Cardiac fibroblast (primary cell): ENCODE measurements at regions not wholly inside any gene's neighbourhood (a gene's known extent, or its start where the extent isn't known, plus 50 kb on each side); places are given as distances from the start of the nearest gene placed in this dataset.

Experiments used
- DNase-seq, 2 donors: peaks; one replicate each; pipeline versions ENCODE4 v3.0.0 to v3.0.0-alpha.2; 2010; ENCODE audit warnings: low read depth in 2 of 2
- H3K4me3 ChIP-seq, 2 donors: replicated peaks in 1 of 2; 1 replicate in 1 of 2; 2 replicates in 1 of 2; pipeline ENCODE4 v1.5.1; 2011; ENCODE audit warnings: low read depth in 2 of 2, low read length in 2 of 2, mild to moderate bottlenecking in 2 of 2, moderate library complexity in 1 of 2
- TF ChIP-seq, protein P1 (sequence below): IDR thresholded peaks from one replicate; pipeline ENCODE4 v1.5.1; 2011; ENCODE audit warnings: low read depth, mild to moderate bottlenecking, low read length, inconsistent platforms

DNA sequence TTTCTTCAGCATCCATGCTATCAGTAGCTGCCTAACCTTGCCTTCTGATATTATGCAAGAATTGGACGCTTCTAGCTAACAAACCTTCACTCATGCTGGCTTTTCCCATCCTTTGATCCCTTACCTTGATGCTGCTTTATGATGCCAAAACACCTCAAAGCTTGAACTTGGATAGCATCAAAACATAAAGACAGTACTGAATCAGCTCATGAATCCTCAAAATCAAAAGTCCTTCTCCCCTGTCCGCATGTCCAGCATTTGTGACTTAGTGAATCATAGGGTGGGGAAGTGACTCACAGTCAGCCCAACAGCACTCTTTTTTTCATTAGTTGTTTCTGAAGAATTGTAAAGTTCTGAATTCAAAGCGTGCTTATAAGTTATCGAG lies 89.5 kb upstream of the PIK3CG start:
- peak overlapping the region in 1 of 2 donors; percentile 19 for H3K4me3 ChIP-seq
- TF ChIP-seq, protein P1, sequence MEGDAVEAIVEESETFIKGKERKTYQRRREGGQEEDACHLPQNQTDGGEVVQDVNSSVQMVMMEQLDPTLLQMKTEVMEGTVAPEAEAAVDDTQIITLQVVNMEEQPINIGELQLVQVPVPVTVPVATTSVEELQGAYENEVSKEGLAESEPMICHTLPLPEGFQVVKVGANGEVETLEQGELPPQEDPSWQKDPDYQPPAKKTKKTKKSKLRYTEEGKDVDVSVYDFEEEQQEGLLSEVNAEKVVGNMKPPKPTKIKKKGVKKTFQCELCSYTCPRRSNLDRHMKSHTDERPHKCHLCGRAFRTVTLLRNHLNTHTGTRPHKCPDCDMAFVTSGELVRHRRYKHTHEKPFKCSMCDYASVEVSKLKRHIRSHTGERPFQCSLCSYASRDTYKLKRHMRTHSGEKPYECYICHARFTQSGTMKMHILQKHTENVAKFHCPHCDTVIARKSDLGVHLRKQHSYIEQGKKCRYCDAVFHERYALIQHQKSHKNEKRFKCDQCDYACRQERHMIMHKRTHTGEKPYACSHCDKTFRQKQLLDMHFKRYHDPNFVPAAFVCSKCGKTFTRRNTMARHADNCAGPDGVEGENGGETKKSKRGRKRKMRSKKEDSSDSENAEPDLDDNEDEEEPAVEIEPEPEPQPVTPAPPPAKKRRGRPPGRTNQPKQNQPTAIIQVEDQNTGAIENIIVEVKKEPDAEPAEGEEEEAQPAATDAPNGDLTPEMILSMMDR, result no peak
- peak; percentile 57 to 87 for DNase-seq

DNA sequence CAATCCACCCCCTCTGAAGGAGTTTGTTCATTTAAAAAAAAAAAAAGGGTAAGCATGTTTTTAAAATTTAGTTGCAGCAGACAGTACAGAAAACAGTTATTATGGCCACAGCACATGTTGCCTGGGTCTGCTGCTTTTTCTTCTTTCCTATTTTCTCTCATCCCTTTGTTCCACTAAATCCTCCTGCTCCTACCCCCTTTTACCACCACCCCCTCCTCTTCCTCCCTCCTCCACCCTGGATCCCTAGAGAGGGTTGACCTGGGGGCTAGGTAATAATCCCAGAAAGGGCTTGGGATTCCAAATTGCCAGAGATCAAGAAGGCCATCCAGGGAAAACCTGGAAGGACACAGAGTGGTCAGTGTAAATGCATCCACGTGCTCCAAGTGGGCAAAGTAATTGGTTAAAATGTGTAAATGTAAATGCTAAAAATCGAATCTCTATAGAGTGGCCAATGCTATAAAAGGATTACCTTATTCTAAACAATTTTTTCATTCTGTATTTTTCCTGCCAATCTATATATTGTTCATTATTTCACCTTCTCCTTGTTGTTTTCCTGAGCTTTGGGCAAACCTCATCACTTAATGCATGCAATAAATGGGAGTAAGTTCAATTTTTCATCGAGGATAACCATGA lies 89.0 kb upstream of the PIK3CG start:
- TF ChIP-seq, protein P1, result no peak
- H3K4me3 ChIP-seq, result no peak overlapping the region
- DNase-seq, result no peak

DNA sequence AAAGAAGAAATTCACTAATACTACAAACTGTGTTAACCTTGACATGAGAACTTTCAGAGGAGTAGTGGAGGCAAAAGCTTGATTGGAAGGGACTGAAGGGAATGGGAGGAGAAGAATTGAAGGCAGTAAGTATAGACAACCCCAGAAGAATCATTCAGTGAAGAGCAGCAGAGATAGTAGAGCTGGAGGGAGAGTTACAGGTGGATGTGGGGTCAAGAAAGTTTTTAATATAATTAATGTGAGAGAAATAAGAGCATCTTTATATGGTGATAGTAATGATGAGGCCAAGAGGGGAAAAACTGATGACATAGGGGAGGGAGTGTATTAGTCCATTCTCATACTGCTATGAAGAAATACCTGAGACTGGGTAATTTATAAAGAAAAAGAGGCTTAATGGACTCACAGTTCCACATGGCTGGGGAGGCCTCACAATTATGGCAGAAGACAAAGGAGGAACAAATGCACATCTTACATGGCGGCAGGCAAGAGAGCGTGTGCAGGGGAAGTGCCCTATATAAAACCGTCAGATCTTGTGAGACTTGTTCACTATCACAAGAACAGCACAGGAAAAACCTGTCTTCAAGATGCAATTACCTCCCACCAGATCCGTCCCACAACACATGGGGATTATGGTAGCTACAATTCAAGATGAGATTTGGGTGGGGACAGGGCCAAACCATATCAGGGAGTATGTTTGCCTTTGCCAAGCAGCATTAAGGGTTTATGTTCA lies 88.3 kb upstream of the PIK3CG start:
- no peak for DNase-seq
- TF ChIP-seq, protein P1, result no peak

DNA sequence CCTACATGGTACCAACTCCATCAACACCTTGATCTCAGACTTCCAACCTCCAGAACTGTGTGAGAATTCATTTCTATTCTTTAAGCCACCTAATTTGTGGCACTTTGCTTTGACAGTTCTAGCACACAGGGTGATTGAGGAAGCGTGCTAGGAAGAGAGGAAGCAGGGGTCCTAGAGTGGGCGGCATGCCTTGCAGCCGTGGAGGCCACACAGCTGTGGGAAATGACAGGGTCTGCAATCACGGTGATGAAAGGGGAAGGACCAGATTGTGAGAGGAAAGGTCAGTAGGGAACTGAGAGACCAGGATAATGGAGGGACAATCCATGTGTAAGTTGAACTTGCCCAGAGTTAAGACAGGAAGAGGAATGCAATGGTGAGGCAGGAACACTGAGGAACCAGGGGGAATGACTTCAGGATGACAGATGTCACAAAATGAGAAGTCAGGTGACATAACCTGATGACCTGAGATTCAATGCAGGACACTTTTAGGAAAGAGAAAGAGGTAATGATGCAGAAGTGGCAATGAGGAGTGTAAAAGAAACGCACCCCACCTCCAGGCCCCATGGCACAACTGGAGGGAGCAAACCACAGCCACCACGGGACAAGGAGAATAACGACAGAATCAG lies 87.3 kb upstream of the PIK3CG start:
- DNase-seq, result no peak
- TF ChIP-seq, protein P1, result no peak
- no peak overlapping the region for H3K4me3 ChIP-seq

More for the DNA sequence above, 88.3 kb upstream of the PIK3CG start:
- H3K4me3 ChIP-seq, result no peak overlapping the region

DNA sequence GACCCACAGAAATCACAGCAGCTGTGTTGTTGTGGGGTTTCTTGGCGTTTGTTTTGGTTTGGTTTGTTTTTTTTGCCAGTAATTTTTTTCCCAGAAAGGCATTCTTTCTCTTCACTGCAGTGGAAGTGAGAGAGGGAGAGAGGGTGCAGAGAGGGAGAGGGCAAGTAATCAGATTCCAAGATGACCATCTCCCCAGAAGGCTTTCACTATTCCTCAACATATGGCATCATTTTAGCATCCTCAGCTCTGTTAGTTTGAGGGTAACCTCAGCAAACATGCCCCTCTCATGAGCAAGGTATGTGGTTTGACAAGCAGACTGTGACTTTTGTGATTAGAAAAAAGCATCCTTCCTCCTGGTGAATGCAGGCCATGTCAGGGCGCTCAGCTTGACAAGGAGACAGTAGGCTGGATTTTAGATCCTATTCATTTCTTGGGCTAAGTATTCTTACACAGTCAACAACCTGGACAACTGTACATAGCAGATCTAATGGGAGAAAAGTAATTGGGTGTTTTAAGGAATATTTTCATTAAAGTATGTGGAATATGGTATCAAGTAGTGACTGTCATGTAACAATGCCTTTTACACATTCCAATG lies 86.3 kb upstream of the PIK3CG start:
- H3K4me3 ChIP-seq, result no peak overlapping the region
- TF ChIP-seq, protein P1, result no peak
- no peak for DNase-seq

DNA sequence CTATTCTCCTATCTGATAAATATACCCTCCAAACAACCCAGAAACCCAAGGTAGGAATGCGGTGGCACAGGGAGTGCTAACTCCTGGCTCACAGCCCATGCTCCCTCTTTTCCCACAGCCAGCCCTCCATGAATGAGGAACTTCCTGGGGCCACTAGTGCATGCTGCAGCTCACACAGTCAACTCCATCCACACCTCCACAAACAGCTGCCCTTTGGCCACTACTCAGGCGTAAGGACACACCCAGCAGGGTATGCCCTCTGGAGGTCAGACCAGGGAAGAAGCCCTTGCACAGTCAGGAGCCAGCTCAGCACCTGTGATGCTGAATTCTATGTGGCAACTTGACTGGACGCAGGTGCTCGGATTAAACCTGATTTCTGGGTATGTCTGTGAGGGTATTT lies 85.2 kb upstream of the PIK3CG start:
- TF ChIP-seq, protein P1, result no peak

More for the DNA sequence above, 85.2 kb upstream of the PIK3CG start:
- no peak for DNase-seq
- H3K4me3 ChIP-seq, result no peak overlapping the region
